Common myeloid progenitor, CD34-positive (primary cell): ENCODE measurements at regions not wholly inside any gene's neighbourhood (a gene's known extent, or its start where the extent isn't known, plus 50 kb on each side); places are given as distances from the start of the nearest gene placed in this dataset.

Experiments
- CTCF ChIA-PET: fragments of 350-600 bp; sonication (Branson Sonifier 250); formaldehyde crosslinking; loops from one replicate; lab custom pipeline; 2021; ENCODE audit warnings: antibody characterized with exemption; lab: Charles Lee
- POLR2A ChIA-PET: fragments of 350-600 bp; sonication (Branson Sonifier 250); formaldehyde crosslinking; loops from one replicate; lab custom pipeline; 2021; ENCODE audit warnings: antibody characterized with exemption; lab: Charles Lee
- DNase-seq, 3 donors: peaks; one replicate each; pipeline versions ENCODE4 v3.0.0 to v3.0.0-alpha.2; 2013
- H3K27ac ChIP-seq, 2 experiments: 1 replicate in 1 of 2; 2 replicates in 1 of 2; pipeline ENCODE4 v1.7.0; 2013; ENCODE audit warnings: inconsistent platforms in 2 of 2, low read length in 2 of 2, mild to moderate bottlenecking in 2 of 2, low read depth in 1 of 2, moderate library complexity in 1 of 2; ENCODE audit not compliant: severe bottlenecking in 2 of 2, insufficient read depth in 1 of 2, poor library complexity in 1 of 2
- H3K27me3 ChIP-seq, 5 experiments: replicated peaks in 2 of 5; 1 replicate in 3 of 5; 2 replicates in 2 of 5; pipeline versions ENCODE4 v1.6.1 to v1.7.0; 2013; ENCODE audit warnings: low read length in 4 of 5, mild to moderate bottlenecking in 2 of 5, moderate library complexity in 2 of 5, inconsistent platforms in 1 of 5; ENCODE audit not compliant: insufficient read depth in 5 of 5, control insufficient read depth in 4 of 5
- H3K36me3 ChIP-seq, 4 experiments: 1 replicate in 2 of 4; 2 replicates in 2 of 4; pipeline versions ENCODE4 v1.6.1 to v1.7.0; 2013; ENCODE audit warnings: low read length in 3 of 4, control low read depth in 1 of 4, mild to moderate bottlenecking in 1 of 4; ENCODE audit not compliant: control insufficient read depth in 4 of 4, insufficient read depth in 4 of 4
- H3K4me1 ChIP-seq, 4 experiments: 1 replicate in 3 of 4; 2 replicates in 1 of 4; pipeline versions ENCODE4 v1.6.1 to v1.7.1; 2013; ENCODE audit warnings: low read length in 3 of 4, mild to moderate bottlenecking in 3 of 4, control low read depth in 1 of 4, inconsistent platforms in 1 of 4, moderate library complexity in 1 of 4; ENCODE audit not compliant: control insufficient read depth in 4 of 4, insufficient read depth in 4 of 4; ENCODE audit errors: control extremely low read depth in 1 of 4
- H3K4me3 ChIP-seq, 7 experiments: 1 replicate in 4 of 7; 2 replicates in 3 of 7; pipeline versions ENCODE4 v1.5.1 to v1.7.0; 2013; ENCODE audit warnings: mild to moderate bottlenecking in 7 of 7, low read length in 6 of 7, moderate library complexity in 6 of 7, inconsistent platforms in 2 of 7, low read depth in 2 of 7, control low read depth in 1 of 7; ENCODE audit not compliant: insufficient read depth in 4 of 7, control insufficient read depth in 1 of 7; ENCODE audit errors: extremely low read depth in 1 of 7
- H3K9me3 ChIP-seq, 5 experiments: 1 replicate in 4 of 5; 2 replicates in 1 of 5; pipeline versions ENCODE4 v1.6.1 to v1.7.1; 2013; ENCODE audit warnings: low read length in 4 of 5, mild to moderate bottlenecking in 2 of 5, inconsistent platforms in 1 of 5, low read depth in 1 of 5, moderate library complexity in 1 of 5; ENCODE audit not compliant: control insufficient read depth in 4 of 5, insufficient read depth in 2 of 5; ENCODE audit errors: control extremely low read depth in 1 of 5
- WGBS: methylation state at CpG from one replicate; pipeline ENCODE4 v1.1.5; 2013; ENCODE audit not compliant: insufficient coverage; 5-methylcytosine and 5-hydroxymethylcytosine counted together

DNA sequence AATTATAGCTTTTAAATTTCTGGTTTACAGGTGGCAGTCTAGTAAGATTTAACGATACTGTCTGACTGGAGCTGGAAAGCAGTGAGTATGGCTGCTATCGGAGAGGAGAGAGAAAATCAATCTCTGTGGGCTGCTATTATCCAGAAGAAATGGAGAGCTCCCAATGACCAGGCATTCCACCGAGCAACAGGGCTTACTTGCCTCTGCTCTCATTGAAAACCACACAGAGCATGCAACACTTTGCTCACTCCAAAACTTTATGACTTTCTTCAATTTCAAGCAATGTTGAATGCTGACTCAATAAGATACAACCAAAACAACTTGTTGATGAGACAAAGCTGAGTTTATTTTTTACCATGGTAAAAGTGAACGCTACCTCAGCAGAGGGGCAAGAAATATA is 337.0 kb upstream of the NCAM2 start:
- Histone ChIP-seq H3K27me3 (no peaks in the 10 kb centered on the region), H3K4me1 (no peaks in the 10 kb centered on the region), H3K27ac (no peak overlapping the region), H3K4me3 (no peak overlapping the region), H3K9me3 (peaks cover 0 to 2% (median 0%) of the 10 kb centered on the region in 5 experiments), H3K36me3 (no peaks in the 10 kb centered on the region)
- ChIA-PET CTCF (no interaction called here), POLR2A (no interaction called here)
- no peak for DNase-seq
- 92% methylated on average over 4 of the region's 4 CpGs for WGBS

DNA sequence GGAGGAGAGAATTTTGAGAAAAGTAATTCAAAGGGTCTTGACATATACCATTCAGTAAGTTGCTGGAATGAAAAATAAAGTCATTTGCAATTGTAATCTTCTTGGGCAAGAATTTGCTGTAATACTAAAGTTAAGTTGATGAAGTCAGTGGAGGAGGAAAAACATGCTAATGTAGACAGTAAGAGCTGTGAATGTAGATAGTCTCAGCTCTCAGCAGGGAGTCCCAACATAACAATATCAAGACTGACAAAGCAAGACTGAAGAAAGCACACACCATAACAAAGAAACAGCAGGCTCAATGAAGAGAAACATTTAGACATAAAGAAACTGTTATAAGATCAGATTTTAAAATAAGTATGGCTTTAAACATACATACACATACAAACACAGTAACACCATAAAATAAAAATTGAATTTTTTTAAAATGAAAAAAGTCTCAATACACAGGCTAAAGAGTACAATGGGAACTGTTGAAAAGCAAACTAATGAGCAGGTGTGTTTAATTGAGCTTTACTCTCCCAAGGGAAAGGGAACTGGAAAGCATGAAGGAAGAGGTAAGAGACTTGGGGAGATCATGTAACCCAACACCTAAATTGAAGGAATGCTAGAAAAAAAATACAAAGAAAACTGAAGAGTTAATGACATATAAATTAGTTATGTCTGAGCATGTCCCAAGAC is 336.3 kb upstream of the NCAM2 start:
- H3K27me3 ChIP-seq: no peaks in the 10 kb centered on the region
- no peak overlapping the region for H3K27ac ChIP-seq
- CTCF ChIA-PET: no interaction called here
- no peaks in the 10 kb centered on the region for H3K36me3 ChIP-seq
- H3K9me3 ChIP-seq: peaks cover 0 to 2% (median 0%) of the 10 kb centered on the region in 5 experiments
- H3K4me1 ChIP-seq: no peaks in the 10 kb centered on the region
- no peak for DNase-seq
- POLR2A ChIA-PET: no interaction called here
- no peak overlapping the region for H3K4me3 ChIP-seq

DNA sequence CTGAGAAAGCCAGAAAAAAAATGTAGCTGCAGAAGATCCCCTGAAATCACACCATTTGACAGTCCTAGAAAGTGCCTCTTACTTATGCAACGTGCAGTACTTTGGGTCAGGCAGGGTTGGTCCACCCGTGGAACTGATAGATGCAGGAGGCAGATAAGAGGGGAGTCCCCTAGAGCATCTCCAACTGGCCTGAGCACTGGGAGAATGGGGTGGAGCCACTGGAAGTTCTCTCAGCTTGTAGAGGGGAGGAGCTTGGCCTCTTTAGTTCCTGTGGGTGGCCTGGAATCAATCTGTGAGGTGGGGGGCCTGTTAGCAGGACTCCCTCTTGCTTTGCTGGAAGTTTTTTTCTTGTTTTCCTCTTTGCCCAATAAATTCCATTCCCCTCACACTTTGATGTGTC is 335.7 kb upstream of the NCAM2 start:
- 61% methylated on average over 2 of the region's 2 CpGs for WGBS
- no peaks in the 10 kb centered on the region for H3K4me1 ChIP-seq
- H3K9me3 ChIP-seq: peaks cover 0 to 2% (median 0%) of the 10 kb centered on the region in 5 experiments
- CTCF ChIA-PET: interaction anchor here (0.5 kb wide), 1 partner anchor 113 kb away, joined by 3 read pairs; no protein-coding TSS in a partner anchor
- H3K36me3 ChIP-seq: no peaks in the 10 kb centered on the region
- POLR2A ChIA-PET: no interaction called here
- H3K27ac ChIP-seq: no peak overlapping the region
- H3K4me3 ChIP-seq: no peak overlapping the region
- no peak for DNase-seq
- H3K27me3 ChIP-seq: no peaks in the 10 kb centered on the region

DNA sequence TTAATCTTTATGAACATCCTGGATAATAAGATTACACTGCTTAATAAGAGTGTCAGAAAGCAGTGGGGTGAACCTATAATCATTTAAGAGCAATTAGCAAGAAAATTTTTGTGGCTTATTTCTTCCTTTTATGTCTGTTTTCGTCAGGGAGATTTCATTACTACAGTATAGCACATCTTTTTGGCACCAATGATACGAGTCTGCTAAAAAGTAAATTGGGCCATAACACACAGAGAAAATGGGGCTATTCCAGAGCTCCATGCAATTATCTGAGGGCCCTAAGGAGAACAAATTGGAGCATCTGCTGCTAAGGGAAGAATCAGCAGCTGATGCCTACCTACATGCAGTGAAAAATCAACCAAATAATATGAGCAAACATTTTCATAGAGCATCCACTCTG is 330.3 kb upstream of the NCAM2 start:
- H3K36me3 ChIP-seq: no peaks in the 10 kb centered on the region
- H3K9me3 ChIP-seq: no peaks in the 10 kb centered on the region
- H3K4me1 ChIP-seq: no peaks in the 10 kb centered on the region
- CTCF ChIA-PET: no interaction called here
- no peak overlapping the region for H3K4me3 ChIP-seq
- H3K27me3 ChIP-seq: no peaks in the 10 kb centered on the region
- 100% methylated on average over 1 of the region's 2 CpGs for WGBS
- POLR2A ChIA-PET: no interaction called here
- no peak overlapping the region for H3K27ac ChIP-seq
- DNase-seq: no peak

DNA sequence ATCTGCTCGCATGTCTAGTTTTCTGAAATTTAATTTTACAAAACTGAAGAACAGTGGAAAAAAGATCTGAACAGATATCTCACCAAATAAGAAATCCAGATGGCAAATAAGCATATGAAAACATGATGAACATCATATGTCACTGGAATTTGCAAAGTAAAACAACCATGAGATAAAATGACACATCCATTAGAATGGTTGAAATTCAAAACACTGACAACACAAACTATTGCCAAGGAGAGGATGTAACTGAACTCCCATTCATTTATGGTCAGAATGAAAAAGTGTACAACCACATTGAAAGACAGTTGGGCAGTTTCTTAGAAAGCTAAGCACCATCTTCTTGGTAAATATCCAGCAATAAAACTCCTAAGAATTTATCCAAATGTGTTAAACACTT is 312.7 kb upstream of the NCAM2 start:
- no CpG with 5 or more reads among the region's 1 CpG for WGBS
- Histone ChIP-seq H3K27me3 (no peaks in the 10 kb centered on the region), H3K9me3 (no peaks in the 10 kb centered on the region), H3K4me1 (no peaks in the 10 kb centered on the region), H3K4me3 (no peak overlapping the region), H3K36me3 (no peaks in the 10 kb centered on the region), H3K27ac (no peak overlapping the region)
- ChIA-PET CTCF (no interaction called here), POLR2A (no interaction called here)
- DNase-seq: no peak

DNA sequence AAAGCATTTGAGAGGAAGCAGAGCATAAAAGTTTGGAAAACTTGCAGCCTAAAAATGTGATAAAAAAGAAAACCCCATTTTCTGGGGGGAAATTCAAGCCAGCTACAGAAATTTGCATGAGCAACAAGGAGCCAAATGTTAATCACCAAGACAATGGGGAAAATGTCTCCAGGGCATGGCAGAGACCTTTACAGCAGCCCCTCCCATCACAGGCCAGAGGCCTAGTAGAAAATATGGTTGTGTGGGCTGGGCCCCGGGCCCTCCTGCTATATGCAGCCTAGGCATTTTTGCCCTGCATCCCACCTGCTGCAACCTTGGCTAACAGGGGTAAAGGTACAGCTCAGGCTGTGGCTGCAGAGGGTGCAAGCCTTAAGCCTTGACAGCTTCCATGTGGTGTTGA is 299.6 kb upstream of the NCAM2 start:
- DNase-seq: no peak
- Histone ChIP-seq H3K9me3 (no peaks in the 10 kb centered on the region), H3K27ac (no peak overlapping the region), H3K4me3 (no peak overlapping the region), H3K4me1 (no peaks in the 10 kb centered on the region), H3K27me3 (no peaks in the 10 kb centered on the region), H3K36me3 (no peaks in the 10 kb centered on the region)
- CTCF ChIA-PET: no interaction called here
- WGBS: 60% methylated on average over 1 of the region's 1 CpG
- POLR2A ChIA-PET: no interaction called here

DNA sequence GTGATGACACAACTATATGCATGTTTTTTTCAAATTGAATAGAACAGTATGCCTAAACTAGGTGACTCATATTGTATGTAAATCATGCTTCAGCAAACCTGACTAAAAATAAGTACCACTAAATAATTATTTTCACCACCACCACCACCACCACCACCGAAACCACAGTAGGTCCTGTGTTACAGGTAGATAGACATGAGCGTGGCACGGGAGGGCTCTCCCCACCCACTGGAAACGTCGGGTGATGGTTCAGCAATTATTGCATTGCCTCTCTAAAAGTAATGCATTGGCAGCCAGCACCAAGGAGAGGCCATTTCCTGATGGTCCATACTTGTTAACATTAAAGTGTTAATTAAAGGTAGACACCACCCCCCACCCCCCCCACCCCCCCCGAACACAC is 297.0 kb upstream of the NCAM2 start:
- Histone ChIP-seq H3K4me1 (no peaks in the 10 kb centered on the region), H3K9me3 (no peaks in the 10 kb centered on the region), H3K27ac (no peak overlapping the region), H3K36me3 (no peaks in the 10 kb centered on the region), H3K27me3 (no peaks in the 10 kb centered on the region), H3K4me3 (no peak overlapping the region)
- ChIA-PET POLR2A (no interaction called here), CTCF (no interaction called here)
- DNase-seq: no peak
- 100% methylated on average over 2 of the region's 6 CpGs for WGBS
